HFF-Myc (cell line): ENCODE measurements at regions not wholly inside any gene's neighbourhood (a gene's known extent, or its start where the extent isn't known, plus 50 kb on each side); places are given as distances from the start of the nearest gene placed in this dataset.
A peak's percentile ranks its signal among the peaks of the same experiment; 100 is the strongest.

Experiments used
- DNase-seq: peaks from one replicate; pipeline ENCODE4 v3.0.0-alpha.2; 2011; ENCODE audit warnings: low read depth; ENCODE audit errors: extremely low read depth
- H3K4me3 ChIP-seq: replicated peaks from 2 replicates; pipeline ENCODE4 v1.5.1; 2011; ENCODE audit warnings: low read depth, mild to moderate bottlenecking, control low read depth, low read length
- CTCF ChIP-seq: IDR thresholded peaks from 2 replicates; pipeline ENCODE4 v1.5.1; 2012; ENCODE audit warnings: mild to moderate bottlenecking, low read depth, low read length, control low read depth; ENCODE audit errors: missing control alignments

- no peak overlapping the region for H3K4me3 ChIP-seq
- no peak for DNase-seq
- TF ChIP-seq CTCF, result no peak
Measured at GRCh38 chr6:18584372-18584771, 197.2 kb downstream of the RNF144B start.

DNA sequence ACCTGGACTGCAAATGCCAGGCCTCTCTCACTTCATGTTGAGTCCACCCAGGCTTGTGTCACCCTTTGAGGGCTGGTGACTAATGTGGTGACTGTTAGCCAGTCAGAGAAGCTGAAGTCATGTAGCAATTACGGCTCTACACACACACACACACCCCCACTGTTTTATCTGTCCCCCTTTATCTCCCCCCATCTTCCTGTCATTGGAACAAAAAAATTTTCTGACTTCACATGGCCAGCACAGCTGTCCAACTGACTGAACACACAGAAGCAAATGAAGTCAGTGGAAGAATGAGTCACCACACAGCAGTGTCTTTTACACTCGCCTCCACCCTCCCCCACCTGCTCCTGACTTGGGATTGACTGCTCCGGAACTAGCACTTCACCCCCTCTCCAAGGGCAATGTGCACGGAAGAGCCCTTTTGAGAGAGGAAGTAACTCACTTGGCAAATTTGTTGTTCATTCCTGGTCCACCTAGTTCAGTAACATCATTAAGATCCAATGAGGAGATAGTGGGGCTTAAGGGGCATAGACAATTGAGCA is 198.0 kb downstream of the RNF144B start:
- peak; percentile 51 for DNase-seq

DNA sequence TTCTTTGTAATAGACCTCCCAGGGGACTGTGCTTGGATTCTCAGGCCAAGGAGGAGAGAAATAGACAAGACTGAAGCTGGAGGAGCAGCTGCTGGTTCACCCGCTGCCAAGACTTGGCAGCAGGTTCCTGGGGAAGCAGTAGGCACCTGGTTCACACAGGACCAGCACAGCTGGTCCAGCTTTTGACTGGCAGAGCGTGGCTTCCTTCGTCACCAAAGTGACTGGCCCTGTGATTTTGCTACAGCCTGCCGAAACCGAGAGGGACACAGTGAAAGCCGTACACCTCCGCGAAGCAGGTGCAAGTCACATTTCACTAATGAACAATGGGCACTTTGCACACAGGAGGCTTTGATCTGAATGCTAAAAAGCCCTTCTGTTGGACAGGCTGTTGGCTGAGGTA is 199.0 kb downstream of the RNF144B start:
- no peak for TF ChIP-seq CTCF
- DNase-seq, result no peak
- H3K4me3 ChIP-seq, result no peak overlapping the region

More for the DNA sequence above, 198.0 kb downstream of the RNF144B start:
- H3K4me3 ChIP-seq, result no peak overlapping the region
- TF ChIP-seq CTCF, result no peak

DNA sequence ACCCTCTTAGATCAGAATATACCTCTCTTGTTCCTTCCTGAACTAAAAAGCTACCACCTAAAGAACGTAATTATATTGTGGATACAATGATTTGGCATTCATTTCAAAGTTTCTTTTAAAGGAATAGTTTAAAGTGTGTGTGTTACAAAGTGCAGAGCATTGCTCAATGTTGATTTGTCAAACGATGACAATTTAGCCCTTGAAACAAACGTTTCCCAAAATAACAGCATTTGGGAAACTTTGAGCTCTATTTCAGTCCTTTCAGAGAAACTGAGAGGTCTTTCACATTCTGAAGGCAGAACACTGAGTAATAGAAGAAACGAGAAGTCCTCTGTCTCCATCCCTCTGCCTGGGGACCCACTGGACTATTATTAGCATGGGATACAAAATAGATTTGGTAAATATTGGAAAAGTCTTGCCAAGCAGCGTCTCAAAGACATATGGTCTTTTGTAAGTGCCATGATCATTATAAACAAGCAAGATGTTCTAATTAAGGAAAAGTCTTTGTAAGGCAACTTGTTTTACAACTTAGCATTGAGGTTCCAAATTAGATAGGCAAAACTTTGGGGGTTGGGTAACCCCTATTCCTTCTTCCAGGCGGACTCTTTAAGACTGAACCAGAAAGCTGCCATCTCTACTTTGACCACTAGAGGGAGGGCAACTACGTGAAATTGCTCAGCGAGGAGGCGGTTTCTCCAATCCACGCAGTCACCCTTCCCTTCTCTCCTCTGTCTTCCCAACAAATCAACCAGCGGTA is 208.8 kb downstream of the RNF144B start:
- DNase-seq, result peak; percentile 39
- peak; percentile 94 for TF ChIP-seq CTCF
- H3K4me3 ChIP-seq, result no peak overlapping the region

DNA sequence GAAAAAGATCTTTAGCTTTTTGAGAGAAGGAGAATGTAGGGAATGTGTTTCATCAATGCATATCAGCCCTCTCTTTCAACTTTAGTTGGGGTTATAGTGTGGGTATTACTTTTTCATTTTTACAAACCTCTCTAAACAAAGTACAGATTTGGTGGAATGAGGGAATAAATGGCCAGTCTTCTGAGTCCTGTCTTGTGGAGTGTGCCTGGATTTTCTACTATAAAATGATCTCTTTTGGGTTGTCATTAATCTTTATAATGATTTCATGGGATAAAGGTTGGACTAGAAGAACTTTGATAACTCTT is 209.3 kb downstream of the RNF144B start:
- H3K4me3 ChIP-seq, result no peak overlapping the region
- no peak for DNase-seq
- TF ChIP-seq CTCF, result no peak

DNA sequence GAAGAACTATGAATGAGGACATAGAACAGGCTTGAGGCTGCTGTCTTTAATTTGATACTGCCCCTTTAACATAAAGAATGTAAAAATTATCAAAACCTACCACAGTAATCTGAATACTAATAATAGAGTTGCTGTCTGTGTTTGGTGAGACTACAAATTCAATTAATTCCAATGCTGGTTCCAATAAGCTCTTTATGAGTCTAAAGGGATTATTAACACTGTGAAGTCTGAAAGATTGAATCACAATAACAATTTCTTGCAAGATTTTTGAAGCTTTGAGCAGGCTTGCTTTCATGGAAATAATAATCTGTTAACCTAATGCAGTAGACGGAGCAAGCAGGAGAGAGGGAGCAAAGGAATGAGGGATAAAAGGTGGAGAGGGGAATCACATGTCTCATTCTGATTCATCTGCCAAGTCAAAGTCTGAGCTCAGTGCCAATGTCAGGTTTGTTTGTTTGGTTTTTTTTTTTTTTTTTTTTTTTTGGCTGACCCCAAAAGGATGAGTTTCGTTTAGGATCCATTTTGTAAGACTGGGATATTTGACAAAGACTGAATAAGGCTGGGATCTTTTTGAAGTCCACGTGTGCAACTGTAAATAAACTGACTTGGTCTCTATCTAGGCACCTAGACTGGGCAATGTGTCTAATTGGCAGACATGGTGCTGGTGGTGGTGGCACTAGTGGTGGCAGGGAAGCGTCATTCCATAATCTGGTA is 211.6 kb downstream of the RNF144B start:
- no peak for TF ChIP-seq CTCF
- no peak for DNase-seq
- H3K4me3 ChIP-seq, result no peak overlapping the region
